Activated CD4-positive, alpha-beta T cell treated with anti-CD3 and anti-CD28 coated beads, Interleukin-2, Interleukin-4, amounts not matched to agents 100 ng/mL and 50 ng/mL, durations not matched to agents 16 hours and 8 hours (primary cell): ENCODE measurements at regions not wholly inside any gene's neighbourhood (a gene's known extent, or its start where the extent isn't known, plus 50 kb on each side); places are given as distances from the start of the nearest gene placed in this dataset.

Experiments used
- DNase-seq: peaks from one replicate; pipeline ENCODE4 v3.0.0-alpha.2; 2020; ENCODE audit warnings: low spot score

DNA sequence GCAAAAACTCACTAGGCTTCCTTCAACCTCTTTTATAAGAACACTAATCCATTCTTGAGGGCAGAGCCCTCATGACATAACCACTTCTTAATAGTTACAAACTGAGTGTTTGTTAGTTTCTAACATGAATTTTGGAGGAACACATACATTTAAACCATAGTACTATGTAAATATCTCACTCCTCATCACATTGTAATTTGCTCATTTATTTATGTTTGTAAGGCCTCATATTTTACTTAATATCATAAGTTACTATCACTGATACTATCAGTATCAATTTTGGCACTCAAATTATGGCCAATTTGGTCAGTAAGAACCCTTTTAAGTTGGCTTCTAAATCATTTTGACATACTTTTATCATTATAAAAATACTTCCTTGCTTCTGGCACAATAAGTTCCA is 603.1 kb downstream of the ZEB2 start:
- no peak for DNase-seq

DNA sequence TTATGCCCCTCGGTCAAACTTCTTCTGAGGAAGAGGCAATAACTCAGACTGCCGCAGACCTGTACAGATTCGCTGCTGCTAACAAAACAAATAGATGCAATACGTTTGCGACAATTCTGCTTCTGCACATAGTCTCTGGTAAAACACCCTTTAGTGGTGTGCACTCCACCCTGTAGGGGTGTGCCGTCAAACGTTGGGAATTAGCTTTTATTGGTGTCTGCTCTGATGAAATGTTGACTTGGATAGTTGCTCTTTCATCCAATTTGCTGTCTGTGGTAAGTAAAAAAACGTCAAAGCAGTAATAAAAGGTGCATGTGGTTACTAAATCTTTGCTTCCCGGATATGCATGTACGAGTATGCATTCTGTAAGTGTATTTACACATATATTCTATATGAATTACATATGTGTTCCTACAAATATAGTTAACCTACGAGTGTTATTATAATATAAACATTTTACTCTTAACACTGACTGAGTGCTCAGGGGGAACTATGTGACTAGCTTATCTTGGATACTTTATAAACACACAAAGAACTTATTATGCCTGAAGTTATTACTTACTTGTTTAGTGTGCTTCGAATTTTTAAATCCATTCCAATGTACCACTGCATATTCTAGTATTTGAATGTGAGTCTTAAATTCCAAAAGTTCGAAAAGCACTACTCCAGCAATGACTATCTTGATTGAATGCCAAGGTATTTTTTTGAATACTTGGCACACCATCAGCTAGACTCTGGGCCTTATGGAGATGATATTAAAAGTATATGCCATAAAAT is 610.2 kb downstream of the ZEB2 start:
- no peak for DNase-seq

DNA sequence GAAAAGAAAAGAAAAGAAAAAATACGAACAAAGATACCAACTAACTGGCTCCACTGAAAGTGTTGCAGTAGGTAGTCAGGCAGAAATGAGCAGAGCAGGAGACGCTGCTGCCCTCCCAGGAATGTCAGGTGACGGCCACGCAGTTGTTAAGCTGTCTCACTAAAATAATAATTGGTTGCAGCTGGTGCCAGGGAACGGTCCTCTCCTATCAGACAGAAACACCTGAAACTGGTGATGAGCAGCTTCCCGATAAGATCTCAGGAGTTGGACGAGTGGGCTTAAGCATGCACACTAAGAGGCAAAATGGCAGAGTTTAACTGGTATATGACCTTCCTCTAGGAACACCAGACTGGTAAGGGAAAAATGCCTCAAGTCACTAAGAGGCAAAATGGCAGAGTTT is 611.1 kb downstream of the ZEB2 start:
- DNase-seq, result no peak

DNA sequence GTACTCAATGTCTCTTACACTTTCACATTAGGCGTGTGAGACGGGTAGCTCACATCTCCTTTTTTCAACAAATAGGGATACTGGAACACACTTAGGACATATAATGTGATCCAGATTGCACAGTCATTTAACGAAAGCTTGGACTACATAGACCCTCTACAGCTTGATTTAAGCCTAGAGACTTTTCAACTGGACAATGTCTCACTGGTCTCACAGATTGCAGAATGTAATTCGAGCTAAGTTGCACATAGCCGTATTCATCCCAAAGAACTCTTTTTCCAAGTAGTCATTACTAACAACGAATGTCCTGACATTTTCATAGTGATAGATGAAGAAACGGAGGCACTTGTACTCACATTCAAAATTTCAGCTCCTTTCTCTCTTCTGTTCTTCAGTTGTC is 612.1 kb downstream of the ZEB2 start:
- no peak for DNase-seq

DNA sequence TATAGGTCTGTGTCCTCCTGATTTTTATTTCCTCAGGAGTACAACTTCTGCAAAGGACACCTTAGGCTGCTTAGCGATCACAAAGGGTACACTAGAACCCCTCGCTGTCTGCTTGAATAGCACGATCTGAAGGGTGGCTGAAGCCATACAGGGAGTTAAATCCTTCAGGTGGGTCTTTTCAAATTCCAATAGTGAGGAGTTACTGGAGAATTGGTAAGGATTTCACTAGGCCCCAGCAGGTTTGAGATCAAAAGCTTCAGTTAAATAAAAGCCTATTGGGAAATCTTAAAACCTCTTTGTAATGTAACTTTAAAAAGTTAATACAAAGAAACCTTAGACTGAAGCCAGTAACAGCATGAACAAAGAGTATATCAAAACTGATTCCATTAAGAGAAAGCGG is 613.1 kb downstream of the ZEB2 start:
- no peak for DNase-seq

DNA sequence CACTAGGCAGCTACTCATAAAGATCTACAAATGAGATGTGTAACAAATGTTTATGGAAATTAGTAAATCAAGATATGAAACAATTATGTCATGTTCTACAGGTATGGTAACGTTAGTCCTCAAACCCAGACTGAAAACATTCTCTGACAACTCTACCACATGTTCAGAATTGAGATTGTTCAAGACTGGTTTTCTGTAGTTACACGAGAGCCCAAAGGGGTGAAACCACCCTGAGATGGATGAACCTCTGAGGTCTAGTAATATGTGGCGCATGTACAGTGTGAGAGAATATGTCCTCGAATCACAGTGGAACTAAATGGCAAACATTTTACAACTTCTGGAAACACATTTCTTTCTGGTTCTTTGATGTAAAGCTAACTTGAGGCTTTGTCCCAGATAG is 614.3 kb downstream of the ZEB2 start:
- DNase-seq, result peak; percentile 5

DNA sequence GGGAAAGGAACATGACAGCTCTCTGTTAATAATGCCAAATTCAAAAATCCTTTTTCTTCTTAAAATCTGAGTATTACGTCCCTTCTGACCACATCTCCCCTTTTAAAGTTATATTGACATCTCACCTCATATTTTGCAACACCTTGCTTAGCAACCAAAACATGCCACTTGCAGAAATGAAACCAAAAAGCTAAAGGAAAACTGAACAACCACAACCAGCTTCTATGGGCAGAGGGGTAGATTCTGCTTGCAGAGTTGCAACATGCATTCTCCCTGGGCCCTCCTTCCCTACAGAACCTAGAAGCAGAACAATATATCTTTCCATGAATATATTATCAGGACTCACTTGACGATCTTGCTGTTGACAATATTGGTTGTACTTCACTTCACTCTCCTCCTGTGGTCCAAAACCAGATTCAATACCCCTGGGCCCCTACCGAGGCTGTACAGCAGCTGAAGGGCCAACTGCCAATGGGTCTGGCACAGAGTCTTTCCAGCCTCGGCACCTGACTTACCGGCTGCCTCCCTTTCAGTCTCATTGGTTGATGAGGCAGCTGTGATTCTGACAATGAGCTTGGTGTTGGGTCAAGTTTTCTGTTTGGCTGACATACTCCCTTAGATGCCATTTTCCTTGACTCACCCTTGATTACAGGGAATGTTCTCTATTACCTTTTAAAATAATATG is 616.6 kb downstream of the ZEB2 start:
- peak; percentile 43 for DNase-seq

DNA sequence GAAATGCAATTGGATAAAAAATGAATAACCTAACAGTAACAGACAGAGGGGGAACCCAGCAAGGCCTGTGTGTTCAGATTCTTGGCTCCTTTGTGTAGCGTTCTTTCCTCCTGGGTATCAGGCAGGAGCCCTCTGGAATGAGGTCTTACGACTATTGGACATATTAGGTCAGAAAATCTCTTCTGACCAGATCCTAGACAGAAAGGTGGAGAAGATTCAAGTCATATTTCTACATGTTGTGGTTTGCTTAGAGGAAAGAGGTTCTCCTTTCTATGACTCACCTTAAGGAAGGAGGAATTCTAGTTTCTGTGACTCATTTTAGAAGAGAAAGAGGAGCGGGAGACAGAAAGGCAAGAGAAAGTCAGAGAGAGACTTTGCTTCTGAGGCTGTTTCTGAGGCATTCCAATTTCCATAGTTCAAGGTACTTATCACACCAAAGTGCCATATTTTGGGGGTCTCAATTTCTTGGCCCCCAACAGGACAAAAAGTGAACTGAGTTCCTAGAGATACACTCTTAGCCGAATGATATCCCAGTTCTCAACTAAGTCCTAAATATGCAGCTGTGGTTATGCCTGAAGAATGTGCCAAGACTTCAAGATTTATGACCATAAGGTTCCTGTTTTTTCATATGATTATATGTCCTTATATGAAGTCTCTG is 618.6 kb downstream of the ZEB2 start:
- peak; percentile 66 for DNase-seq

DNA sequence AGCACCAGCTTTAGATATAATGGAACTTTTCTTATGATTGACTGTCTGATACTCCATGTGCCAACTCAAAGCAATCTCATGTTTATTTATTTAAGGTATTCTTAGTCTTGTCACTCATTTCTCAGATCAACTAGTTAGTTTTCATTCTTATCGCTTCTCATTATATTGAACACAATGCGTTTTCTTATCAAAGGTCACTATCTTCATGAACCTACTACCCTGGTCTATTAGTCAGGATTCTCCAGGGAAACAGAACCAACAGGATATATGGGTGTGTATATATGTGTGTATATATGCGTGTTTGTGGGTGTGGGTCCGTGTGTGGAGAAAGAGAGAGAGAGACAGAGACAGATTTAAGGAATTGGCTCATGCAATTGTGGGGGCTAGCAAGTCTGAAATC is 619.9 kb downstream of the ZEB2 start:
- DNase-seq, result no peak

DNA sequence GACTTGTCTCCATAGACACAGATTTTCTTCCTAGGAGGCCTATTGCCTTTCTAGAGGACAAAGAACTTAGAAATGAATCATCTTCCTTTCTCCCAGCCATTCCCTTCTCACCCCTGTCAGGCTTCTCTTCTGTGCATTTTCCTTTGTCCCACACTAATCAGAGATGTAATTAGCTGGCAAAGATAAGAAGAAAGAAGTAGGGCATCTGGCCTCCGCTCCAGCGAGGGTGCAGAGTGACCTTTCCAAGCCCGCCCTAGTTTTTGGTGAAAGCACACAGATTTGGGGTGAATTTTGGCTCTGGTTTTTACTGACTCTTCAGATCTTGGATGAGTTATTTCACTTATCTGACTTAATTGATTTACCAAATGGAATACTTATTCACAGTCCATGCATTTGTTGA is 626.5 kb downstream of the ZEB2 start:
- DNase-seq, result no peak

DNA sequence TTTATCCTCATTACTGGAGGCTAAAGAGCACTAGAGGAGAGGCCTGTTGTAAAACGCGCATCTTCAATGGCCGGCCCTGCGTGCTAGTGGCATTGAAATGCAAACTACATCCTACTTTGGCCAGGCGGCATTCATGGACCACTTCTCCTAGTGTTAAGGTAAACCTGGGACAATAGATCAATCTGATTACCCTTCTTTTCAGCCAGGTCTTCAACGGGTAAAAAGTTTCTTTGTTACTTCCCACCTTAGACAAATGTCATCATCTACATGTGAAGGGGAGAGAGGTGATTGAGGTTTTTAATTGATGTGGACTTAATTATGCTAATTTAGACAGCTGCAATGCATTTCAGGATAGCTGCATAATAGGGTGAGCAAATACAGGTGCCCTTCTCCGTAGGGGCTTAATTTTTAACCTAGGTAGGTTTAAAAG is 628.0 kb downstream of the ZEB2 start:
- no peak for DNase-seq

DNA sequence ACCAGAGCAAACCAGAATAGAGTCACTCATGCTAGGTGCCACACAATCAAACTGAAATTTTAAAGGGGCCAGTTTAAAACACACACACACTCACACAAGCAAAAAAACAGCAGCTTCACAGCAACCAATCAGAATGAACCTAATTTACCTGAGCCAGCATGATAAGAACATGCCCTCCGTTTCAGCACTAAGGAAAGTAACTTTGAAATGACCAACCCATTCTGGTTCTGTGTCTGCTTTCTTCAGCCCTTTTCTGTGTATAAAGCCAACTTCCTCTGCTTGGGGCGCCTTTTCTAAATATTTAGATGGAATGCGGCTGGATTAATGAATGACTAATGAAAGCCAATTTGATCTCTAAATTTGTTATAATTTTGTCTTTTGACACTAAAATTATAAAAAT is 629.1 kb downstream of the ZEB2 start:
- DNase-seq, result no peak

DNA sequence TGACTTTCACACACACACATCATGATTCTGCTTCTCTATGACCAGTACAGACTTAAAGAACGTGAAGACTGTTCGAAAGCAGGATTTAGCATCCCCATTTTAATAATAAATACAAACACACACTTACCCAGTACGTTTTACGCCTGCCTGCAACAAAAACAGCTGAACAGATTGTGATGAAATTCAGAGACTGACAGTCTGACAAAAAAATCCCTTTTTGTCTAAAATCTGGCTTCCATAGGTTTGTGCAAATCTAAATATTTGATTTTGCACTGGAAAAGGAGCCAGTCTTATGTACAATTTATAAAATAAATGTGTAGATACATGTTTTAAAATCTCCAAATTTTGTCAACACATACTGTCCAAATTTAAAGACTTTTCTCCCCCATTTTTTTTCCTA is 630.7 kb downstream of the ZEB2 start:
- no peak for DNase-seq

DNA sequence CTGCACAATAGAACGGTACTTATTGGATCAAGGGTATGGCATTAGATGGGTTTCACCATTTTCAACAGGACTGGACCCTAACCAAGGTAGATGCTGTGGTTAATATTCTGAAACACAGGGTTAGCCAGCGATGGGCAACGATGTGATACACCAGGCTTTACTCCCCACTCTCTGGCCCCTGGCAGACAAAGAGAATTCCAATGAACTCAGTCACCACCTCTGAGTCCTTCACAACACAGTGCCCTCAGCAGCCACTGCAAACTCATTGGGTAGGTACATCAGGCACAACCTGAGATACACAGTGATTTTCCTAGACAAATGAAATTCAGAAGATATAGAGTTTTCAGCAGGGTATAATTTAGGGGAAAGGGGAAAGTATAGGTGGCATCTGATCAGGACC is 634.5 kb downstream of the ZEB2 start:
- DNase-seq, result no peak

DNA sequence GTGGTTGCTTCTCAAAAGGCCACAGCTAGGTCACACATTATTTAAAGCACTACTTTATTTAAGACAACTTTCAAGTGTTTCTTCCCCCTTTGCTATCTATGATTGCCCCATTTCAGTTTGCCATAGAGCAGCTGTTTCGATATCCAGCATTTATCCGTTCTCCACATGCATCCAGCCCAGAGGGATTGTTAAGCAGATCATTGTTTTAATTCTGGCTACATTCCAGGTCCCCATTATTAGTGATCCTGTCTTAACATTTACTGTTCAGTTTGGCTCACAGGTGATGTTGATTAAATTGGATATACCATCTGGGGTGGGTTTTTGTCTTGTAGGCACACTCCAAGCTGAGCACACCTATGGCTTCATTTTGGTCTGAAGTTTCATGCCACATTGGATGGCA is 638.7 kb downstream of the ZEB2 start:
- no peak for DNase-seq

DNA sequence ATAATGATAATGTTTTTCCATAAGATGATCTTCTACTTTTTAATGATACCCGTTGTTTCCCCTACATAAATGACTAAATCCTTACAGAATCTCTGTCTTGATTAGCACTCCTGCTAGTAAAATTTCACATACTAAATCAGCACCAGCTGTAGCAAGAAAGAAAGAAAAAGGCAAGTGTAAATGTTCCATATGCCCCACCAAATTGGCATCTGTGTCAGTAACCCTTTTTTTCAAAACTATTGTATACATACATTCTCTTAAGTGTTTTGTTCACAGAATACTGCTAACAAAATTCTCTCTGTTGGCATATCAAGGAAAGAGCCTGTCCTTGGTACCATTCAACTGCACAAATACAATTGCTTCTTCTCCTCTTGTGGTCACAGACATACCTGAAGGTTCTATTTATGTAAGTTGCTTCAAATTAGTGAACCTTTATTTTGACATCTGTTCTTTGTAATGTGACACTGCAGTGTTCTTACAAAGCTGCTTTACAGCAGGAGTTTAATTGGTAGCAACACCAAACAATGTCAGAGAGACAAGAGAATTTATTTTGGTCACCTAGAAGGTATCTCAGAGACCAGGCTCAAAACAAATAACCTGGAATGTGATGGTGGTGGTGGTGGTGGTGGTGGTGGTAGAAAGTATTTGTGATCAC is 641.9 kb downstream of the ZEB2 start:
- no peak for DNase-seq

DNA sequence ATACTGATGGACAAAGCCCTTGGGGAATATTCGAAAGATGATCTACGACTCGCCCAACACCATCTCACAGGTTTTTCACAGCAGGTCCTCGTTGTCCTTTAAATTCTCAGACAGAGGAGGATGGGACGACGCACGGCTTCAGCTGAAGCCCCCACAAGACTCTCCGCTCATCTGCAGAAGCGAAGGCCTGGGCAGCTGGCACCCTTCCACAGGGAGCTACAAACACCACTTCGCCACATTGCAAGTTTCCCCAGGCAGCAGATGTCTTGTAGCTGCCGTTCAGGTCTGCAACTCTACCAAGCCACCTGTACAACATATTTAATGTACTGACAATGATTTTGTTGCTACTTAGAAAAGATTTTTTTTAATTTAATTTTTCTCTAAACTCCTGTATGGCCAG is 642.9 kb downstream of the ZEB2 start:
- no peak for DNase-seq

DNA sequence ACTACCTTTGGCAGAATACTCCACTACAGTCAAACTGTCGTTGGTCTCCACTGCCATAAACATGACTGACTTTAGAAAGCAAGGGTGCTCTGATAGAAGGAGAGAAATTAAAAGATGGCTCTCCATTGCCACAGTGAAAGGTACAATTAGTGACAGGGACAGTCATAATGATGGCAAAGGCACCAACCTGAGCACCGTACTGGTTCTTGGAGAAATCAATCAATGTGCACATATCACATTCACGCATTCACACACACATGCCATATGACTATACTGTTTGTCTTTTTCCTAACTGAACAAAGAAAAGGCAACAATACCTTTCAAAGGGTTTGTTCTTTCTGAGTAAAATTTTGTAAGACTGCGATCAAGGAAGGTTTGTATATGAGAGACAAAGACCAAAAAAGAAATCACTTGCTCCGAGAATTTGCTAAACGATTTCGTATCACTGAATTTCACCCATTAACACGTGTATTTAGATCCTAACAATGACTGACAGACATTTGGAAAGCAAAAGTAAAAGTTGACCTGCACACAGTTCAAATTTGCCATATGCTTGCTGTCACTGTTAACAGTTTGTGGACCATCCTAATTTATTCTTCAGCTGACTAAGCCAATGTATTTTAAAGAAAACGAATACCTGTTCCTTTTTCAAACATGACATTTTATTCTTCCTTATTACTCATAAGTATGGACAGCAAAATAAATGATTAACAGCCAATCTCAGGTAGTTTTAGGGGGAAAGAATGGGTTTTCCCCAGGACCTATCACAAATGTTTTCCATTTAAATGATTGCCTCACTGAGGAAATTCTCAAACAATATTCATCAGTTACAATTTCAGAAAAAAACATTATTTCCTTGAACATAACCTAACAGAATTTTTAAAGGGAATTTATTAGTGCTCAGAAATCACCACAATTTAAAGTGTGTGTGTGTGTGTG is 644.4 kb downstream of the ZEB2 start:
- no peak for DNase-seq

DNA sequence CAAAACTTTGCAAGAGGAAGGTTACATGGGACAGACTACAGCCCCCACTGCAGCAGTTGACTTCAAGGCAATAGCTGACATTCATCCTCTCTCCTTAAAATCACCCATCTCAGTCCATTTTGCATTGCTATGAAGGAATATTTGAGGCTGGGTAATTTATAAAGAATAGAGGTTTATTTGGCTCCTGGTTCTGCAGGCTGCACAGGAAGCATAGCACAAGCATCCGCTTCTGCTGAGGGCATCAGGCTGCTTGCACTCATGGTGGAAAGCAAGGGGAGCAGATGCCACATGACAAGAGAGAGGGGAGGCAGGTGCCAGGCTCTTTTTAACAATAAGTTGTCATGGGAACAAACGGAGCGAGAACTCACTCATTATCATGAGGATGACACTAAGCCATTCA is 646.0 kb downstream of the ZEB2 start:
- DNase-seq, result no peak

DNA sequence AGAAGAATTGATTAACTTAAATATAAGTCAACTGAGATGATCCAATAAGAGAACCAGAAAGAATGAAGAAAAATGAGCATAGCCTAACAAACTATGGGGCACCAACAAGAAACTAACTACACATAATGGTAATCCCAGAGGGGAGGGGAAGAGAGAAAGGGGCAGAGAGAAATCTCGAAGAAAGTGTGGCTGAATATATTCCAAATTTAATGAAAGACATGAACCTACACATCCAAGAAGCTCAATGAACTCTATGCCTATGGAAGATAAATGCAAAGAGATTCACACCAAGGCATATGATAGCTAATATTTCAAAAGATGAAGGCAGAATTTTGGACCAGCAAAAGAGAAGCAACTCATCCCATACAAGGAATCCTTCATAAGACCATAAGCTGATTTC is 649.2 kb downstream of the ZEB2 start:
- no peak for DNase-seq

DNA sequence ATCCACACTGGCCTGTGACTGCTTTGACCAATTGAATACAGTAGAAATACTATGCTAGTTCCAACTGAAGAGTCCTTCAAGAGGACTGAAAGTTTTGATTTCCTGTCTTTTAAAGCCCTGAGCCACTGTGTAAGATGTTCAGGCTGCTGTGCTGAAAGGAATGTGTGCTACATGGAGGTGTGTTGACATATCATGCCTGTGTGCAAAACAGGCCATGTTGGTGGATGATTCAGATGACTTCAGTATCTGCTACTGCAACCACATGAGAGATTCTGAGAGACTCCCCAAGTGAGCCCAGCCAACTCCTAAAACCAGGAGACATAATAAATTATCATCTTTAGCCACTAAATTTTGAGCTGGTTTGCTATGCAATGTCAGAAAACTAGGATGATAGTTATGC is 662.9 kb downstream of the ZEB2 start:
- no peak for DNase-seq

DNA sequence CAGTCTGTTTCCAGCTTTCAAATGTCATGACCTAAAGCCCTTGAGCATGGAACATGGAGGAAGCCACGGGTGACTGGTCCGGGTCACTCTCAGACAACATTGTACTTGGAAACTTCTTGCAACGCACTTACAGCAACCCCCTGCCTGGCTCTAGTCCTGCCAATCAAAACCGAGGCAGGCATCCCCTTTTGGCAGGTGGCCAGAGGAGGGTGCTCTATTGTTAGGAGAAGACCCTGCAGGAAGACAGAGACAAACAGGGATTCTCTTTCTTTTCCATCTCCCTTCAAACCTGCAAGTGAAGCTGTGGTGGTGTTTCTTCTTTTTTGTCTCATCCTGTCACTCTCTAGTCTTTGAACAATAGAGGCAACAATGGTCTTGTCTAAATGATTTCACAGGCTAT is 667.2 kb downstream of the ZEB2 start:
- DNase-seq, result no peak
